B cell (primary cell): ENCODE measurements at regions not wholly inside any gene's neighbourhood (a gene's known extent, or its start where the extent isn't known, plus 50 kb on each side); places are given as distances from the start of the nearest gene placed in this dataset.

Experiments used
- ATAC-seq: fragments of 200-7000 bp; cut with Tn5 transposase; one replicate; pipeline ENCODE4 v1.10.0; 2021; ENCODE audit warnings: low read depth, mild to moderate bottlenecking, moderate number of reproducible peaks, moderate library complexity
- CTCF ChIA-PET: fragments of 350-600 bp; sonication (Branson Sonifier 250); formaldehyde crosslinking; loops from one replicate; lab custom pipeline; 2021; ENCODE audit warnings: antibody characterized with exemption, inconsistent platforms; lab: Charles Lee
- POLR2A ChIA-PET: fragments of 350-600 bp; sonication (Branson Sonifier 250); formaldehyde crosslinking; loops from one replicate; lab custom pipeline; 2021; ENCODE audit warnings: antibody characterized with exemption; lab: Charles Lee
- DNase-seq: peaks from one replicate; pipeline ENCODE4 v3.0.0; 2013
- H2AFZ ChIP-seq: 2 replicates; pipeline ENCODE4 v1.6.1; 2012; ENCODE audit warnings: mild to moderate bottlenecking, low read depth, low read length; ENCODE audit not compliant: insufficient read depth, poor library complexity, severe bottlenecking
- H3K27ac ChIP-seq, 2 donors: 1 replicate in 1 of 2; 2 replicates in 1 of 2; pipeline ENCODE4 v1.5.1; 2012 to 2013; ENCODE audit warnings: low read length in 2 of 2, mild to moderate bottlenecking in 2 of 2, moderate library complexity in 1 of 2
- H3K27me3 ChIP-seq, 4 experiments: fragments of 200-600 bp in 1 of 4; sonication (generic) in 1 of 4; replicated peaks in 1 of 4; 1 replicate in 2 of 4; 2 replicates in 2 of 4; pipeline versions ENCODE4 v1.6.1 to v1.7.0; 2013 to 2016; ENCODE audit warnings: low read length in 3 of 4, mild to moderate bottlenecking in 2 of 4, mixed read lengths in 1 of 4, moderate library complexity in 1 of 4; ENCODE audit not compliant: insufficient read depth in 4 of 4, control insufficient read depth in 3 of 4; ENCODE audit errors: control extremely low read depth in 1 of 4
- H3K36me3 ChIP-seq, 2 experiments: replicated peaks in 1 of 2; 1 replicate in 1 of 2; 2 replicates in 1 of 2; pipeline versions ENCODE4 v1.6.1 to v1.7.1; 2013; ENCODE audit warnings: low read length in 1 of 2; ENCODE audit not compliant: insufficient read depth in 2 of 2, control insufficient read depth in 1 of 2; ENCODE audit errors: control extremely low read depth in 1 of 2, extremely low read depth in 1 of 2
- H3K4me1 ChIP-seq, 2 donors: fragments of 200-600 bp in 1 of 2; sonication (generic) in 1 of 2; 1 replicate in 1 of 2; 2 replicates in 1 of 2; pipeline versions ENCODE4 v1.5.1 to v1.6.1; 2013 to 2017; ENCODE audit warnings: low read length in 2 of 2; ENCODE audit not compliant: control insufficient read depth in 2 of 2, insufficient read depth in 2 of 2
- H3K4me2 ChIP-seq: replicated peaks from 2 replicates; pipeline ENCODE3; 2012; ENCODE audit warnings: mild to moderate bottlenecking, low read depth, low read length; ENCODE audit not compliant: poor library complexity, severe bottlenecking
- H3K4me3 ChIP-seq, 5 experiments: fragments of 200-600 bp in 1 of 5; sonication (generic) in 1 of 5; 1 replicate in 3 of 5; 2 replicates in 2 of 5; pipeline versions ENCODE4 v1.5.1 to v1.7.0; 2011 to 2016; ENCODE audit warnings: low read length in 4 of 5, mild to moderate bottlenecking in 4 of 5, low read depth in 2 of 5, control low read depth in 1 of 5, moderate library complexity in 1 of 5; ENCODE audit not compliant: insufficient read depth in 1 of 5; ENCODE audit errors: control extremely low read depth in 1 of 5, extremely low read depth in 1 of 5
- H3K79me2 ChIP-seq: fragments of 200-600 bp; sonication (generic); one replicate; pipeline ENCODE4 v1.6.0; 2016; ENCODE audit warnings: low read length; ENCODE audit not compliant: control insufficient read depth, insufficient read depth
- H3K9ac ChIP-seq: fragments of 200-600 bp; sonication (generic); 2 replicates; pipeline ENCODE4 v1.6.1; 2017; ENCODE audit warnings: mild to moderate bottlenecking, low read length, moderate library complexity
- H3K9me3 ChIP-seq, 3 donors: one replicate each; pipeline versions ENCODE4 v1.6.1 to v1.7.1; 2013; ENCODE audit warnings: low read length in 2 of 3; ENCODE audit not compliant: control insufficient read depth in 2 of 3, insufficient read depth in 1 of 3; ENCODE audit errors: control extremely low read depth in 1 of 3
- H4K20me1 ChIP-seq: 2 replicates; pipeline ENCODE4 v1.6.0; 2012; ENCODE audit warnings: mild to moderate bottlenecking, low read length; ENCODE audit not compliant: insufficient read depth, control insufficient read depth, poor library complexity, severe bottlenecking
- H3K27ac Mint-ChIP-seq: one replicate; pipeline ENCODE4 v1.8.0; 2021; ENCODE audit warnings: mixed read lengths
- H3K27me3 Mint-ChIP-seq: one replicate; pipeline ENCODE4 v1.8.0; 2021; ENCODE audit warnings: mixed read lengths
- H3K4me1 Mint-ChIP-seq: one replicate; pipeline ENCODE4 v1.8.0; 2021; ENCODE audit warnings: mixed read lengths
- H3K4me3 Mint-ChIP-seq: one replicate; pipeline ENCODE4 v1.8.0; 2021; ENCODE audit warnings: mixed read lengths
- H3K9me3 Mint-ChIP-seq: one replicate; pipeline ENCODE4 v1.8.0; 2022; ENCODE audit warnings: mixed read lengths; ENCODE audit not compliant: insufficient read depth
- EZH2 ChIP-seq: IDR thresholded peaks from 2 replicates; pipeline ENCODE4 v1.6.1; 2012; ENCODE audit warnings: borderline replicate concordance, low read depth, mild to moderate bottlenecking, moderate library complexity, low read length; ENCODE audit not compliant: insufficient read depth, poor library complexity, severe bottlenecking
- WGBS: methylation state at CpG from one replicate; pipeline ENCODE4 v1.1.5; 2013; ENCODE audit warnings: missing lambda C conversion rate; ENCODE audit not compliant: insufficient coverage; 5-methylcytosine and 5-hydroxymethylcytosine counted together
- intact Hi-C: fragments of 100-400 bp; cut with micrococcal nuclease; formaldehyde crosslinking; loops from one replicate; pipeline ENCODE4 v1.10.0; 2022
- TF ChIP-seq, protein P1 (sequence below): fragments of 200-600 bp; IDR thresholded peaks from one replicate; pipeline ENCODE4 v1.8.0; 2022; ENCODE audit warnings: antibody characterized with exemption, mild to moderate bottlenecking

DNA sequence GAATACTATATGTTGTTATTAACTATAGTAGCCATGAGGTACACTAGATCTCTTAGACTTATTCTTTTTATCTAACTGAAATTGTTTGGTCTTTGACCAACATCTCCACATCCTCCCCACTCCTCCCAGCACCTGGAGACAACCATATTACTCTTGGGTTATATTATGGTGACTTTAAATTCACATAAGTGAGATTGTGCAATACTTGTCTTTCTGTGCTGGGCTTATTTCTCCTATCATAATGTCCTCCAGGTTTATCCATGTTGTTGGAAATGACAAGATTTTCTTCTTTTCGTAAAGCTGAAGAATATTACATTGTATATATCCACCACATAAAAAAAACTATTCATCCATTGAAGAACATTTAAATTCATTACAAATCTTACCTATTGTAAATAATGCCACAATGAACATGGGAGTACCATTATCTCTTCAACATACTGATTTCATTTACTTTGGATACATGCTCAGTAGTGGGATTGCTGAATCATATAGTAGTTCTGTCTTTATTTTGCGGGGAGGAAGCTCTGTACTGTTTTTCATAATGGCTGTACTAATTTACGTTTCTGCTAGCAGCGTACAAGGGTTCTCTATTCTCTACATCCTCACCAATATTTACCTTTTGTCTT is 159.2 kb upstream of the SCN7A start:
- Mint-ChIP-seq H3K9me3 (no peaks in the 10 kb centered on the region), H3K27ac (no peak overlapping the region), H3K4me3 (no peak overlapping the region), H3K27me3 (no peaks in the 10 kb centered on the region), H3K4me1 (no peaks in the 10 kb centered on the region)
- ChIA-PET POLR2A (no interaction called here), CTCF (no interaction called here)
- no peak overlapping the region for H3K4me3 ChIP-seq
- H3K9me3 ChIP-seq = no peaks in the 10 kb centered on the region
- intact Hi-C loops = no loop called here
- H3K4me1 ChIP-seq = no peaks in the 10 kb centered on the region
- TF ChIP-seq, protein P1, sequence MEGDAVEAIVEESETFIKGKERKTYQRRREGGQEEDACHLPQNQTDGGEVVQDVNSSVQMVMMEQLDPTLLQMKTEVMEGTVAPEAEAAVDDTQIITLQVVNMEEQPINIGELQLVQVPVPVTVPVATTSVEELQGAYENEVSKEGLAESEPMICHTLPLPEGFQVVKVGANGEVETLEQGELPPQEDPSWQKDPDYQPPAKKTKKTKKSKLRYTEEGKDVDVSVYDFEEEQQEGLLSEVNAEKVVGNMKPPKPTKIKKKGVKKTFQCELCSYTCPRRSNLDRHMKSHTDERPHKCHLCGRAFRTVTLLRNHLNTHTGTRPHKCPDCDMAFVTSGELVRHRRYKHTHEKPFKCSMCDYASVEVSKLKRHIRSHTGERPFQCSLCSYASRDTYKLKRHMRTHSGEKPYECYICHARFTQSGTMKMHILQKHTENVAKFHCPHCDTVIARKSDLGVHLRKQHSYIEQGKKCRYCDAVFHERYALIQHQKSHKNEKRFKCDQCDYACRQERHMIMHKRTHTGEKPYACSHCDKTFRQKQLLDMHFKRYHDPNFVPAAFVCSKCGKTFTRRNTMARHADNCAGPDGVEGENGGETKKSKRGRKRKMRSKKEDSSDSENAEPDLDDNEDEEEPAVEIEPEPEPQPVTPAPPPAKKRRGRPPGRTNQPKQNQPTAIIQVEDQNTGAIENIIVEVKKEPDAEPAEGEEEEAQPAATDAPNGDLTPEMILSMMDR = no peak
- TF ChIP-seq EZH2 = no peak
- H3K4me2 ChIP-seq = no peak overlapping the region
- H3K9ac ChIP-seq = no peak overlapping the region
- no peak overlapping the region for H2AFZ ChIP-seq
- no peaks in the 10 kb centered on the region for H3K27me3 ChIP-seq
- DNase-seq = no peak
- no peaks in the 10 kb centered on the region for H4K20me1 ChIP-seq
- ATAC-seq = no peak
- H3K27ac ChIP-seq = no peak overlapping the region
- H3K36me3 ChIP-seq = no peaks in the 10 kb centered on the region
- no CpG with 5 or more reads among the region's 4 CpGs for WGBS
- H3K79me2 ChIP-seq = no peaks in the 10 kb centered on the region

DNA sequence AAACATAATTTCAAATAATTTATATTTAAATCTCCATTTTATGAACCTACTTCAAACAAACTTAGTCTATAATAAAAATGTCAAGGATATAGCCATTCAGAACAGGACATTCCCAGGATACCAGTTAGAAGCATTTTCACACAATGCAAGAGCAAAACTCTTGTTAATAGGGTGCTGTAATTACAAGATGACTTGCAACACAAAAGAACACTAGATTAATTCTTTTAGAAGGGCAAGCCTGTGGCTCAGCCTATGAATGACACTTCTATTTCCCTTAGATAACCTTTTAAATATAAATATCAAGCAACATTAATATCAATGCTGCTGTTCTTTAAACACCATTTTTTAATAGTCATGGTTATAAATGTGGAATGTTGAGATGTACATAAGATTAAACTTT is 157.9 kb upstream of the SCN7A start:
- no peak overlapping the region for H3K27ac Mint-ChIP-seq
- no peaks in the 10 kb centered on the region for H3K9me3 Mint-ChIP-seq
- Histone ChIP-seq H2AFZ (no peak overlapping the region), H3K4me1 (no peaks in the 10 kb centered on the region), H4K20me1 (no peaks in the 10 kb centered on the region), H3K9ac (no peak overlapping the region), H3K4me3 (no peak overlapping the region), H3K9me3 (no peaks in the 10 kb centered on the region), H3K27ac (no peak overlapping the region), H3K4me2 (no peak overlapping the region), H3K27me3 (no peaks in the 10 kb centered on the region), H3K36me3 (no peaks in the 10 kb centered on the region), H3K79me2 (no peaks in the 10 kb centered on the region)
- ChIA-PET CTCF (no interaction called here), POLR2A (no interaction called here)
- intact Hi-C loops = no loop called here
- DNase-seq (no peak), ATAC-seq (no peak)
- TF ChIP-seq, protein P1 = no peak
- TF ChIP-seq EZH2 = no peak
- H3K4me1 Mint-ChIP-seq = no peaks in the 10 kb centered on the region
- H3K27me3 Mint-ChIP-seq = no peaks in the 10 kb centered on the region
- no peak overlapping the region for H3K4me3 Mint-ChIP-seq
